Endothelial cell (in vitro differentiated cells): ENCODE measurements at regions not wholly inside any gene's neighbourhood (a gene's known extent, or its start where the extent isn't known, plus 50 kb on each side); places are given as distances from the start of the nearest gene placed in this dataset.
"Not testable (repeated sequence)": the region's sequence is repeated elsewhere in the genome, so short reads cannot be mapped to it uniquely, and the experiment has no call there.

Source experiments
- DNase-seq: peaks from one replicate; pipeline ENCODE4 v3.0.0; 2021; ENCODE audit warnings: low spot score
- H3K27ac Mint-ChIP-seq: one replicate; pipeline ENCODE4 v1.8.0; 2021; ENCODE audit warnings: mixed read lengths, inconsistent platforms; ENCODE audit not compliant: unreplicated experiment
- H3K27me3 Mint-ChIP-seq: one replicate; pipeline ENCODE4 v1.8.0; 2021; ENCODE audit warnings: mild to moderate bottlenecking, moderate library complexity, mixed read lengths, inconsistent platforms; ENCODE audit not compliant: unreplicated experiment
- H3K36me3 Mint-ChIP-seq: one replicate; pipeline ENCODE4 v1.8.0; 2021; ENCODE audit warnings: mild to moderate bottlenecking, low read depth, mixed read lengths, inconsistent platforms; ENCODE audit not compliant: unreplicated experiment
- H3K4me1 Mint-ChIP-seq: one replicate; pipeline ENCODE4 v1.8.0; 2021; ENCODE audit warnings: mild to moderate bottlenecking, mixed read lengths, inconsistent platforms; ENCODE audit not compliant: unreplicated experiment
- H3K4me3 Mint-ChIP-seq: one replicate; pipeline ENCODE4 v1.8.0; 2021; ENCODE audit warnings: mild to moderate bottlenecking, mixed read lengths, inconsistent platforms; ENCODE audit not compliant: unreplicated experiment
- H3K9me3 Mint-ChIP-seq: one replicate; pipeline ENCODE4 v1.8.0; 2021; ENCODE audit warnings: mixed read lengths, inconsistent platforms; ENCODE audit not compliant: unreplicated experiment
- TF ChIP-seq, protein P1 (sequence below): fragments of 200-600 bp; sonication (generic); IDR thresholded peaks from one replicate; pipeline ENCODE4 v1.5.0; 2021; ENCODE audit warnings: antibody characterized with exemption; ENCODE audit not compliant: unreplicated experiment

GRCh38 chr1:143665606-143666005 is 306.2 kb downstream of the FAM72C start:
- H3K9me3 Mint-ChIP-seq: no peaks in the 10 kb centered on the region
- H3K27me3 Mint-ChIP-seq: peaks cover 11% of the 10 kb centered on the region
- H3K36me3 Mint-ChIP-seq: no peaks in the 10 kb centered on the region
- H3K27ac Mint-ChIP-seq: no peak overlapping the region
- no peak for DNase-seq
- TF ChIP-seq, protein P1, sequence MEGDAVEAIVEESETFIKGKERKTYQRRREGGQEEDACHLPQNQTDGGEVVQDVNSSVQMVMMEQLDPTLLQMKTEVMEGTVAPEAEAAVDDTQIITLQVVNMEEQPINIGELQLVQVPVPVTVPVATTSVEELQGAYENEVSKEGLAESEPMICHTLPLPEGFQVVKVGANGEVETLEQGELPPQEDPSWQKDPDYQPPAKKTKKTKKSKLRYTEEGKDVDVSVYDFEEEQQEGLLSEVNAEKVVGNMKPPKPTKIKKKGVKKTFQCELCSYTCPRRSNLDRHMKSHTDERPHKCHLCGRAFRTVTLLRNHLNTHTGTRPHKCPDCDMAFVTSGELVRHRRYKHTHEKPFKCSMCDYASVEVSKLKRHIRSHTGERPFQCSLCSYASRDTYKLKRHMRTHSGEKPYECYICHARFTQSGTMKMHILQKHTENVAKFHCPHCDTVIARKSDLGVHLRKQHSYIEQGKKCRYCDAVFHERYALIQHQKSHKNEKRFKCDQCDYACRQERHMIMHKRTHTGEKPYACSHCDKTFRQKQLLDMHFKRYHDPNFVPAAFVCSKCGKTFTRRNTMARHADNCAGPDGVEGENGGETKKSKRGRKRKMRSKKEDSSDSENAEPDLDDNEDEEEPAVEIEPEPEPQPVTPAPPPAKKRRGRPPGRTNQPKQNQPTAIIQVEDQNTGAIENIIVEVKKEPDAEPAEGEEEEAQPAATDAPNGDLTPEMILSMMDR: no peak
- no peak overlapping the region for H3K4me3 Mint-ChIP-seq
- H3K4me1 Mint-ChIP-seq: peaks cover 9% of the 10 kb centered on the region

DNA sequence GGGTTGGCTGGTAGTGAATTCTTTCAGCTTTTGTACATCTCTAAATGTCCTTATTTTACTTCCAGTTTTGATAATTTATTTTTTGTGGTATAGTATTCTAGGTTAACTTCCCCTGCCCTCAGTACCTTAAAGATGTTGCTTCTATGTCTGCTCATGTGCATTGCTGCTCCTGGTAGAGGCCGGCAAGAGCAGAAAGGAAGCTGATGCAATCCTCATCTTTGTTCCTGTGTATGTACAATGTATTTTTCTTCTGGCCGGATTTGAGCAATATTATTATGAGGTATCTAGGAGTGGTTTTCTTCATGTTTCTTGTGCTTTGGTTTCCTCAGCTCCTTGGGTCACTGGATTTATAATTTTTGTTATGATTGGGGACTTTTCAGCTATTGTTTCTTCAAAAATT is 308.7 kb downstream of the FAM72C start:
- not testable (repeated sequence) for H3K36me3 Mint-ChIP-seq, DNase-seq, H3K27ac Mint-ChIP-seq, H3K9me3 Mint-ChIP-seq, H3K4me1 Mint-ChIP-seq, H3K4me3 Mint-ChIP-seq
- peaks cover 14% of the 10 kb centered on the region for H3K27me3 Mint-ChIP-seq

DNA sequence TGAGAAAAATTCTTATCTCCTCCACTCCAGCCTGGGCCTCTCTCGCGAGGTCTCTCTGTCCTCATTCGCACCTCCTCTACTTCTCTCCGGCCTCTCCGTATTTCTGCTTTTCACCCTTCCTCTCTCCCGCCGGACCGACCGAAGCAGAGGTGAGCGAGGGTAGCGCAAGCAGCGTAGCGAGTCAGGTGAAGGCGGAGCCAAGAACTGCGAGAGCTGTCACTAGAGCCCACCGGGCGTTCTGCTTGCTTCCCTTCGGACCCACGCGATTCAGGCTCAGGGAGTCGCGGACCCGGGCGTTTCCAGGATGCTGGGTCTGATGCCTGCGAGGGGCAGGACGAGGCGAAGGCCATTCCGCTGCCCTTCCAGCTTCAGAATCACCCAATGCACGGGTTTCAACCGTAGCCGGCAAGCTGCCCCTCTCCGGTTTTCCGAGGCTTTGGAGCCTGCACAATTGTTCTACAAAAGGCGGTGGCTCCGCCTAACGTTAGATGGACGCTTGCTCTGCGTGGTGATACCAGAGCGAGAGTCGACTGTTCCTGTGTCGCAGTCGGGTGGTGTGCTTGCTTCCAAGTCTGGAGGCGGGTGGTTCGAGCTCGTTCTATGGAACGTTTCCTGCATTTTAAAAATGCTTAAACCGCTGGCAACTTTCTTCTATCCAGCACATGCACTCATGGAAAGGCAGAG is 310.2 kb downstream of the FAM72C start:
- no peaks in the 10 kb centered on the region for H3K36me3 Mint-ChIP-seq
- peak overlapping the region; percentile 82 for H3K4me3 Mint-ChIP-seq
- no peaks in the 10 kb centered on the region for H3K9me3 Mint-ChIP-seq
- DNase-seq: no peak
- peaks cover 9% of the 10 kb centered on the region for H3K4me1 Mint-ChIP-seq
- peaks cover 12% of the 10 kb centered on the region for H3K27me3 Mint-ChIP-seq
- TF ChIP-seq, protein P1: no peak
- no peak overlapping the region for H3K27ac Mint-ChIP-seq

DNA sequence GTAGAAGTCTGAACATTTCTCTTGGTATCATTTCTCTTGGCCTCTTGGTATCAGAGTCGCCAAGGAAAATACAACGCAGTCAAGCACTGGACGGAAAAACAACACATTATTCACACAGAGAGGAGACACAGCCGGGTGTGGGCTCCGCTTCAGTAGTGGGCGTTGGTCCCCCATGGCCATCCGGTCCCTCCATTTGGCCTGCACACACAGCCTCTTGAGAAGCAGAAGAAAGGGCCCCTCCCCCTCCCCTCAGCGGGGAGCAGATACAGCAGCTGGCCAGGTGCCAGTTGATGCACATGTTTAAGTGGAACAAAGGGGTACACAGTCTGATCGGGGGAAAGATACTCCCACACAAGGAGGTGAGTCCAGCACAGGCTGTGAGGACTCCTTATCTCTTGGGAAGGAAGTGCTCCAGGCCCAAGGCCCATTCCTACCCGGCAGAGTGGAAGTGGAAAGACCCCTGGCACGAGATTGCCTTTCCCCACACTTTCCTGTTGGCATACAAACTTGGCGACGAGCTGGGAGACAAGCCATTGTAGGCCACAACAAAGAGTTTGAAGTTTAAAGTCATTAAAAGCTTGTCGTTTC is 311.3 kb downstream of the FAM72C start:
- Mint-ChIP-seq H3K4me3 (no peak overlapping the region), H3K27ac (no peak overlapping the region), H3K36me3 (no peaks in the 10 kb centered on the region), H3K4me1 (peaks cover 9% of the 10 kb centered on the region), H3K27me3 (peaks cover 12% of the 10 kb centered on the region), H3K9me3 (no peaks in the 10 kb centered on the region)
- no peak for DNase-seq
- TF ChIP-seq, protein P1: no peak

GRCh38 chr1:143653429-143653802 is 318.4 kb downstream of the FAM72C start:
- TF ChIP-seq, protein P1: no peak
- Mint-ChIP-seq H3K27ac (no peak overlapping the region), H3K4me3 (no peak overlapping the region), H3K36me3 (no peaks in the 10 kb centered on the region), H3K9me3 (no peaks in the 10 kb centered on the region), H3K27me3 (peaks cover 4% of the 10 kb centered on the region), H3K4me1 (no peaks in the 10 kb centered on the region)
- no peak for DNase-seq
